ENCODE measurements at regions not wholly inside any gene's neighbourhood (a gene's known extent, or its start where the extent isn't known, plus 50 kb on each side); places are given as distances from the start of the nearest gene placed in this dataset.

DNA sequence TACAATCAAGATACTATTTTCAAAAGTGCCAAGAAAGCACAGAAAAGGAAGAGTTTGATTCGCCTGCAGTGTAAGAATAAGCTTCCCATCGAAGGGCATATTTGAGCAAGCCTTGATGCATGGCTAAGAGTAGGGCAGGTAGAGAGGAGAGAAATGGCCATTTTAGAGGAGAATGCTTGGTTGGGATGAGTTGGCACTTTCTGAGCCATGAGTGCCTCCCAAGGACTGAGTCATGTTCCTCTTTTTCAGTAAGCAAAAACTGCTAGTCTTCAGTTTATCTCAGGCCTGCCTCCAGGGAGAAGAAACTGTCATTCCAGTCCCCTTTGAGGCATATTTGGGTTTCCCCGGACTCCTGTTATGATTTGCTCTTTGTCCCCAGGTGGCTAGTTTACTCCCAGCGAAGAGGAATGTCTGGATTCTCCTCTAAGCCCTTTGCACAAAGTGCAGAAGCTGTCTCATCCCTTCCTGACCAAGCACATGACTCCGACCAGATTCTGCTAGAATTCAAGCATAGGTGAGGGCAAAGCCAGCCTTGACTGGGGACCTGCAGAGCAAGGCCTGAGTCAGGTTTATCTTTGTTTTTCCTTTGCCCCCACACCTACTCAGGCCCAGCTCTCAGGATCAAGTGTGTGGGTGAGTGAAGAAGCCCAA is 115.2 kb downstream of the TTC32 start:
- DNase-seq (ENCODE audit: extremely low spot score, insufficient read length, low read depth) (no peak), FAIRE-seq (no peak)

DNA sequence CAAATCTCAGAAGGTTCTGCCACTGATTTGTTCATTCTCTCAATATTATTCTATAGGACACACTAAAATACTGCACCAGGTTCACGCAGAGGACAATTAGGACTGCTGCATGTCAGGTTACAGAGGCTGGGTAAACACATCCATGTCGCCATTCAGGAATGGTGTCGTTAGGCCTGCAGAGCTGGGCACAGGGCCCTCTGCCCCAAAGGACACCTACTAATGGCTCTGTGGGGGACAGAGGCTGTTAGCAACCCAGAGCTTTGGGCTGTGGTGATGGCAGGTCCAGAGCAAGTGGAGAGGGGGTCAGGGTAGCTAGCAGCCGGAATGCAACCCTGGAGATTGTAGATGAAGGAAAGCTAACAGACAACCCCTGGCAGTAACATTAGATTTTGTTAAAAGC is 115.9 kb downstream of the TTC32 start:
- FAIRE-seq: no peak
- no peak for DNase-seq (ENCODE audit: extremely low spot score, insufficient read length, low read depth)

DNA sequence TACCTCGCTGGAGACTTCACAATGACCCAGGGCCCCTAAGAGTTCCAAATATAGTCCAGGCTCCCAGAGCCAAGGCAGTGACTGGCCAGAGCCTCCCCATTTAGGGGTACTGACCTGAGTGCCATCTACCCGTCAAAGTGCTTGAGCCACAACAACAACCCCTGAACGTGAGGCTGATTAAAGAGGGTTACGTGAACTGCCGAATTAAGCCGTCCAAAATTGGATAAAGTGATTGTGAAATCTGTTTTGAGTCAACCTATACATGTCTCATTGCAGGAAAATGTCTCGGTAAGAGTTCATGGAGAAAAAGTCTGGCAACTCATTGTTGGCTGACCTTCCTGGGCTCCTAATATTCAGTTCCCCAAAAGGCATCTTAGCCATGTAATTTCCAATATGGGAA is 116.3 kb downstream of the TTC32 start:
- no peak for DNase-seq (ENCODE audit: extremely low spot score, insufficient read length, low read depth)
- no peak for FAIRE-seq

DNA sequence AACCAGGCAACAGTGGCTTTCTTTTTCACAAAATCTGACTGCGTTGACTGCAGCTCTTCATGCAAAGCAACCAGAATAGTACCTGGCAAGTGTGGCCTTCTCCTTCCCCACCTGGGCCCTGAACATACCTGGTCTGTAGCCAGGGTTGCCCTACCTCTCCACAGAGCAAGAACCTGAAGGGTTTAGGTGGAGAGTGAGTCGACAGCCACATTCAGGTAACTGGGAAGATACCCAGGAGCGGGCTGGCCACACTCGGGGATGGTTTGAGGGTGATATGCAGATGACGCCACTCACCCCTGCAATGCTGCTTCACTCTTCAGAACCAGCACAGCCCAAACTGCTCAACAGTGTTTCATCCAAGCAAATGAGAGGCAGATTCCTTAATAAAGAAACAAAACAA is 117.3 kb downstream of the TTC32 start:
- FAIRE-seq: no peak
- DNase-seq (ENCODE audit: extremely low spot score, insufficient read length, low read depth): no peak

DNA sequence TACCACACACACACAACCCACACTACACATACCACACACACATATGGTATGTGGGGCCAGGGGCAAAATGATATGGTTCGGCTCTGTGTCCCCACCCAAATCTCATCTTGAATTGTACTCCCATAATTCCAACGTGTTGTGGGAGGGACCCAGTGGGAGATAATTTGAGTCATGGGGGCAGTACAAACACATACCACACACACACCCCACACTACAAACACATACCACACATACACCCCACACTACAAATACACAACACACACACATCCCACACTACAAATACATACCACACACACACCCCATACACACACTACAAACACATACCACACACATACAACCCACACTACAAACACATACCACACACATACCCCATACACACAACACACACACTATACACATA is 117.8 kb downstream of the TTC32 start:
- FAIRE-seq (no peak), DNase-seq (ENCODE audit: extremely low spot score, insufficient read length, low read depth) (no peak)

DNA sequence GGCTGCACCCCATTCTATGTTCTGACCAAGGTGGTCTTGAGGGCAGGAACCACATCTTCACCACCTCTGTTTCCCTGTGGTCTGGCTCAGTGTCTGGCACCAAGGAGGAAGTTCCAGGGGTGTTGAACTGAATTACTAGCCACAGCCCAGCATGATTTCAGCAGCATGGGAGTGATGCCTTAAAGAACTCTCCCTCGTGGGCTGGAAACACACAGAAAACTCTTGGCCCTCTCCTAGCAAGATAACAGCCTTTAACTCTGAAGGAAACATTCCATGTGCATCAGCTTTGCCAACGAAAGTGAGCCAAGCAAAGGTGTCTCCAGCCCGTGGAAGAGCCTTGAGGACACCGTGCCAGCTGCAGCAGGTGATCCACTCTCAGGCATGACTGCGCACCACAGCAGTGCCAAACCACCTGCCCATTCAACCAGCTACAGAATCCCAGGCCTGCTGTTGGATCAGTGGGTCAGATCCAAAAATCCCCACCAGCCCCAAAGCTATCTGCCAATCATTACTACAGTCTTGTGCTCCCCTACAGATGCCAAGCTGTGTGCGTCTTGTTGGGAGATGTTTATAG is 124.8 kb downstream of the TTC32 start:
- DNase-seq (ENCODE audit: extremely low spot score, insufficient read length, low read depth): no peak
- no peak for FAIRE-seq

DNA sequence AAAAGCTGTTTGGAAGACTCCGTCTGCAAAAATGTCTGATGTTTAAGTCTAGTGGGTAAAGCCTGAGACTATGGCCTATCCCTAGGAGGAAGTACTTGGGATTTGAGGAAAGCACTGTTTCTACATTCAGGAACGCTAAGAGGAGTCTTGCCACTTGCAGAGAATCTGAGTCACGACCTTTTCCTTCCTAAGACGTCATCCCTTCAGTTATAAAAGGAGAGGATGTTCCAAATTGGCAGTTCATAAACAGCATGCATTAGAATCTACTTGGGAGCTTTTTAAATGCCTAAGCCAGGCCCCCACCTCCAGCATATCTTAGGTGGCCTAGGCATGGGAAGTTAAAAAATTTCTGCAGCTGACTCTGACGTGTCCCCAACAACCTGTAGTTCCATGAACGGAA is 125.9 kb downstream of the TTC32 start:
- DNase-seq (ENCODE audit: extremely low spot score, insufficient read length, low read depth) (no peak), FAIRE-seq (no peak)

DNA sequence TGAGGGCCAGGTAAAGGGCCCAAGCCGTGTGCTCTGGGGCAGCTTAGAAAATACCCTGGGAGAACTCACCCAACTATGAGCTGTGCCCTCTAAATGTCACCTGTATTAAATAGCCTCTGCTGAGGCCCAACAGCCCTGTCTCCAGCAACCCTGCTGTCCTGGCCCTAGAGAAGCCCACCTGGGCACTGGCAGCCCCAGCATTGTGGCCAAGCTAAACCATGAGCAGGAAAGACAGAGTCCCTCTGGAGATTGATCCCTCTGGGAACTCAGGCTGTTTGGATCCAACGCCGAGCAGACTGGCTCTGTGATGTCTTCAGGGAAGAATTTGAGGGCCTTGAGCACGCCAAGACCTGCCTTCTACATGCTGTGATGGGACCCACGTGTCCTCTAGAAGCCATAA is 126.5 kb downstream of the TTC32 start:
- FAIRE-seq (no peak), DNase-seq (ENCODE audit: extremely low spot score, insufficient read length, low read depth) (no peak)

DNA sequence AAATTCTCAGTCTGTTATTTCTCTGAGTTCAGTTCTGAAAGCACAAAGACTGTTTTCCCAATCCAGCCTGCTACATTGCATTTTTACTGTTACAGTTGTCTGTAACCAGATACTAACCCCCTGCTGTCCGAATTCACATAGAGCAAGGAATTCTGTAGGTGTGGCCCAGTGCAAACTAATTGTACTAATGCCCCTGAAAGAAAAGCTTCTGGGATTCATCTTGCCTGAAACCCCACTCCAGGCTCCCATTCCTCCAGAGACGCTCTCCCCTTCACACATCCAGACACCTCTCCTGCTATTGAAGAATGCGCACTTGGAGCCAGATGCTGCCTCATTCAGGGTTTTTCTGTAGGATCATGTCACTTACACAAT is 127.0 kb downstream of the TTC32 start:
- DNase-seq (ENCODE audit: extremely low spot score, insufficient read length, low read depth): no peak
- FAIRE-seq: no peak

DNA sequence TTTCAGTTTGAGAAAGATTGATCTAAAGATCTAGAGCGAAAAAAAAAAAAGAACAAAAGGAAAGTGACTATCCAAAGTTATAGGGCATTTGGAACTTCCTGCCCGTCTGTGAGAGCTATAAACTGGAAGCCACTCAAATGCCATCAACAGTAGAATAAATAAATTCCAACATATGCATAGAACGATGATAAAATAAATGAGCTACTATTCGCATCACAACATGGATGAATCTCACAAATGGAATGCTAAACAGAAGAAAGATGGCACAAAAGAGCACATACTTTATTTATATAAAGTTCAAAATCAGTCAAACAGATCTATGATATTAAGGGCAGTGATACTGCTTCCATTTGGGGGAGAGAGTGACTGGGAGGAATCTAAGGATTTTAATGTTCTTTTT is 128.8 kb downstream of the TTC32 start:
- DNase-seq (ENCODE audit: extremely low spot score, insufficient read length, low read depth) (no peak), FAIRE-seq (no peak)

DNA sequence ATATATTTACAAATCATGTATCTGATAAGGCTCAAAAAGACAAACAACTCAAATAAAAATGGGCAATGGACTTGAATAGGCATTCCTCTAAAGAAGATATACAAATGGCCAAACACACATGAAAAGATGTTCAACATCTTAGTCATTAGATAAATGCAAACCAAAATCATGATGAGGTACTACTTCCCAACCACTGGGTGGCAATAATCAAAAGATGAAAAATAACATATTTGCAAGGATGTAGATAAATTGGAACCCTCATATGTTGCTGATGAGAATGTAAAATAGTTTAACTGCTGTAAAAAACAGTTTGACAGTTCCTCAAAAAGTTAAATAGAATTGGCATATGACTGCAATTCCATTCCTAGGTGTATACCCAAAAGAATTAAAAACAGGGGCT is 132.3 kb downstream of the TTC32 start:
- DNase-seq (ENCODE audit: extremely low spot score, insufficient read length, low read depth): no peak
- no peak for FAIRE-seq

DNA sequence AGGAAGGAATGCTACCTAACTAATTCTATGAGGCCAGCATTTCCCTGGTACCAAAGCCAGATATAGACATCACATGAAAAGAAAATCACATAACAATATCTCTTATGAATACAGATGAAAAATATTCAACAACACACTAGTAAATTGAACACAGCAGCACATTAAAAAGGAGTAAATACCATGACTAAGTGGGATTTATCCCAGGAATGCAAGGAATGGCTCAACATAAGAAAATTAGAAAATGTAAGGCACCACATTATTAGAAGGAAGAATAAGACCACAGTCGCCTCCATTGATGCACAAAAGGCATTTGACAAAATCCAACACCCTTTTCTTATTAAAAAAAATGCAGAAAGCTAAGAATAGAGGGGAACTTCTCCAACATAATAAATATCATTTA is 133.9 kb downstream of the TTC32 start:
- DNase-seq (ENCODE audit: extremely low spot score, insufficient read length, low read depth) (no peak), FAIRE-seq (no peak)

DNA sequence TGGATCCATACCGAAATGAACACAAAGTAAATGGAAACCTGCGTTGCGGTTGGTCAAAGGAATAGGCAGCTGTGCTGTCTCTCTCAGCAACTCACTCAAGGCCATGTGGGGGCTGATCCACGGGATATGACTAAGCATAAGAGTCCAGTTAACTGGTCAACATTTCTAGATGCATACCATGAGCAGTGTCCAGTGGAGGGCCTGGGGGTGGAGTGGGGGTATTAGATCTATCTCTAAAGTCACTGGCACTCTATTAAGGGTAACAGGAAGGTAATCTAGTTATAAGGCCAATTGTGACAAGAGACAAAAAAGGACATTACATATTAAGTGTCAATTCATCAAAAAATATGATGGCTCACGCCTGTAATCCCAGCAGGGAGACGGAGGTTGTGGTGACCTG is 136.8 kb downstream of the TTC32 start:
- DNase-seq (ENCODE audit: extremely low spot score, insufficient read length, low read depth): no peak
- FAIRE-seq: no peak

DNA sequence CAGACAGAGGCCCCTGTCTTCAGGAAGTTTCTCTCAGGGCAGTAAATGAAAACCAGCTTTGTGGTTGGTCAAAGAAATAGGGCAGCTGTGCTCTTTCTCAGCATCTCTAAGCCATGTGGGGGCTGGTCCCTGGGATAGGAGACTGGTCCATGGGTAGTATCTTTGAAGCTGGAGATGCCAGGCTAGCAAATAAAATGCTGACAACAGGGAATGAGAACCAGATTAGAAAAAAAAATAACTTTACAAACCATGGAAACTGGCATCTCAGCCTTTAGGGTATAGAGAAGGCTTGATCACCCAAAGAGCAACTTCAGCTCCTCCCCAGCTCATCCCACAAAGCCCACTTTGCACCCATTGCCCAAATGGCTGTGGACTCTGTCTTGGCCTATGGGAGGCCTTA is 138.1 kb downstream of the TTC32 start:
- FAIRE-seq: no peak
- no peak for DNase-seq (ENCODE audit: extremely low spot score, insufficient read length, low read depth)

DNA sequence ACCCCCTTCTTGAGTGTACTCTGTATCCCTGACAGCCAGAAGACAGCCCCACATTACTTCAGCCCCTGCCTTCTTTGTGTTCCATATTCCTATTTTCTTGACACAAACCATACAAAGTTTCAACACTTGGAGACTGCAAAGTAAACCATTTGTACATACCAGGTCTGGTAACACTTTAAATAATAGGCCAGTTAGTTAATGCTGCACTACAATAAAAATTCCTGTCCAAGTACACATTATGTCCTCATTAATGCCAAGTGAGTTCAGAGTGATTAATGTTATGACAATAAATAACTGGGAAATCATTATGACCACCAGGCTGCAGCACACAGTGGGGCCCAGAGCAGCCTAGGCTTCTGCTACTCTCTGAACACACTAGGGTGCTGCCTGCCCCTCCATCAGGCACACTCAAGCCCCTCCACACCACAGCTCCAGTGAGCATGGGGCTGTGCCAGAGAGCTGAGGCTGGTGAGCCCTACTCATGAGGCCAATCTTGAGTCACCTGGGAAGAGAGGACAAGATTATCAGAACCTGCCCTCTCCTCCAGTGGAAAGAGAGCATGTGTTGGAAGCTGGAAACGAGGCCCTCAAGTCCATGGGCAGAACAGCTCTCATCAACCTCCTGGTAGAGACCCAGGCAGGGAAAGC is 138.7 kb downstream of the TTC32 start:
- FAIRE-seq: no peak
- DNase-seq (ENCODE audit: extremely low spot score, insufficient read length, low read depth): no peak

DNA sequence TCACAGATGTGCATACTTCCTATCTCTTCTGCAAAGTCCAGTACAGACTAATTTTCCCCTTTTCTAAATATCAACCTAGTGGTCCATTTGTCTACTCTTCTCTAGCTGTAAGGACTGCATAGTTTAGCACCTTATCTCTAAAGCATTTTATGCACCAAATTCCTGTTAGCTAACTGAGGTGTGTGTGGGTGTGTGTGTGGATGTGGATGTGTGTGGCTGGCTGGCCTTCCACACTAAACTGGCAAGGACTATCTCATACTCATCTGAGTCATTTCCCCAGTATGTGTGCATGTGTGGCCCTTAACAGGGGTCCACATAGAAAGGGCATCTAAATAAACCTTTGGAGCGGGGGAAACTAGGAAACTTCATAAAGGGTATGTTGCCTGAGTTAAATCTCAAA is 139.6 kb downstream of the TTC32 start:
- DNase-seq (ENCODE audit: extremely low spot score, insufficient read length, low read depth) (no peak), FAIRE-seq (no peak)

DNA sequence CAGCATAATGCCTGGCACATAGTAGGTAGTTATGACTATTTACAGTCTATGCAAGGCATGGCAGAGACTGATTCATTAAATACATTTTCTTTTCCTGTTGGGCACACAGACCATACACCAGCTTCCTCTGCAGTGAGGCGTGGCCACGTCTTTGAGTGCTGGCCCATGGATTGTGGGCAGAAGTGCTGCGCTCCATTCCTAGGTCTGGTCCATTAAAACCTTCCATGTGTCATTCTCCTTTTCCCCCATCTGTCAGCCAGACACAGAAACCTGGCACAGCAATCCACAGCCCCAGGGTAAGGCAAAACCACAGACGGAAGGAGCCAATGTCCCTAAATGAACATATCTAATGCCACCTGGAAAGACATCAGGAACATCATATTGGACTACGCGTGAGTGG is 141.9 kb downstream of the TTC32 start:
- FAIRE-seq (no peak), DNase-seq (ENCODE audit: extremely low spot score, insufficient read length, low read depth) (no peak)

DNA sequence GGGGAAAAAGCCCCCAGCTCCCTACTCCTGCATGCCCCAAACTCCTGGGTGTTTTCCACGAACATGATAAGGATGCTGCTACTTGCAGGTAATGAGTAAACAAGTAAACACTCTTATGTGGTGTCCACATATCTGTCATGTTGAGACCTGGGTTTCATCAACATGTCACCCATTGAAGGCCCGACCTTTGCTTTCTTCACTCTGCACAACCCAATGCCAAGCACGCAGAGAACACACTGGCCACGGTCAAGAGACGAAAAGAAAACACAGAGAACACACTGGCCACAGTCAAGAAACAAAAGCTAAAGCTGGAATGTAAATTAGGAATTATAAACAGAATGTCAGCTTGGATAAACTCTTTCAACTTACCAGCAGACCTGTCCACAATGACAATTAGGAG is 143.1 kb downstream of the TTC32 start:
- DNase-seq (ENCODE audit: extremely low spot score, insufficient read length, low read depth) (no peak), FAIRE-seq (no peak)

DNA sequence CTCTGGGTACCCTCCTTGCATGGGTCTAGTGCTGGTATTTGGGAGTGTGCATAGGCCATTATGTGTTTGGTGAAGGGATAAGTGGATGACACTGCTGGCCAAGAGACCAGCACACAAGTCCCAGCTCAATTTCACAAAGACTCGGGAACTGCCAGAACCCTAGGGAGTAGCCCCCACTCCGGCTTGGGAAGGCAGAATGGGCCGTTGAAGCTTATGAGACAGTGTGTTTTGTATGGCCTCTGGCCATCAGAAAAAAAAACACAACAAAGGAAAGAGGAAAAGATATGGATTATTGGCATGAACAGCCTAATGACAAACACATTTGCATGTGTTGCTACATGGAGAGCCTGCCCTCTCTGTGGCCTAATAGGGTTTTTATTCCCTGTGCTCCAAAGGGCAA is 144.2 kb downstream of the TTC32 start:
- DNase-seq (ENCODE audit: extremely low spot score, insufficient read length, low read depth): no peak
- no peak for FAIRE-seq

DNA sequence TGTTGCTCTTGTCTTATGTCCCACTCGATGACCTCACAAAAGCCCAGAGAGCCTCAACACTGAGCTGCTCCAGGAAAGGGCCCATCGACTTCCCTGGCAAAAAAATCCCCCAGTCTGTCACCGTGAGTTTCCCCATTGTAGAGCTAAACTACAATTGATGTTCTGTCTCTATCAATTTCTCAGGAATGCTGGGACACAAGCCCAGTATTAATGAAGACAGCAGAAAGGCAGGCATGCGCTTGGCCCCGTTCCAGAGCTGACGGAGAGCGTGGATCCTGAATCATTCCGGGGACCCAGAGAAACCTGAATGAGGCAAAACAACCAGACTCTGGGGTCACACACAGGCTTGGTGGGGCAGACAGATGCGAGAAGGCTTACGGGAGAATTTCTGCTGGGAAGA is 146.9 kb downstream of the TTC32 start:
- no peak for DNase-seq (ENCODE audit: extremely low spot score, insufficient read length, low read depth)
- FAIRE-seq: no peak

DNA sequence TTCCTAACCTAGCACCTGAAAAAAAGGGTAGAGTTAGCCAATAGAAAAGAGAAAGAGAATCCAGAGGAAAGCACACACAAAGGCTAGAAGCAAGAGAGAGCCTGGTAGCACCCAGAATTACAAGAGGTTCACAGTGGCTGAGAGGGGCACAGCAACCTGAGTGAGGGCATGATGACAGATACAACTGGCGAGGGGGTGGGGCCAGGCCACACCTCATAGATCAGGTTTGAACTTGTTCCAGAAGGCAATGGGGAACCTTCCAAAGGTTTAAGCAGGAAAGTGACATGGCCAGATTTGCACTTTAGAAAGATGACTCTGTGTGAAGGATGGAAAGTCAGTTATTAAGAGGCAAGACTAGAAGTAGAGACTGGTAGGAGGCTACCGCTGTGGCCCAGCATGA is 148.0 kb downstream of the TTC32 start:
- DNase-seq (ENCODE audit: extremely low spot score, insufficient read length, low read depth) (no peak), FAIRE-seq (no peak)

DNA sequence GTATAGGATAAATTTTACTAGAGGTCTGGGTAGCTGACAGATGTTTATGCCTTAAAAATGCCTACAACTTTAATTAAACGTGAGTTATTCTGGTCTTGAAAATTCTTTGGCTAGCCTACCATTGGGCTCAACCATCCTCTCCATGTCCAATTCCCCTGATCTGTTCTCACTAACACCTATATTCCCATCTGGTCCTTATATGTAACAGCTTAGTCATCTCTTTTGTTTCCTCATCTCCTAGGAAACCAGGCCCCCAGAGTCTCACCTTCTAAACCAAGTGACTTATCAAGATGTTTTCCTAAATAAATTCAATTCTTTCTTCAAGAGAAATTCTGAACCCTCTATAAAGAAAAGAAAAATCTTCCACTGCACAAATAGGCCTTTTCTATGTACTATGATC is 148.5 kb downstream of the TTC32 start:
- DNase-seq (ENCODE audit: extremely low spot score, insufficient read length, low read depth): no peak
- FAIRE-seq: no peak

All from GM18507 (cell line).